ENCODE measurements at regions not wholly inside any gene's neighbourhood (a gene's known extent, or its start where the extent isn't known, plus 50 kb on each side); places are given as distances from the start of the nearest gene placed in this dataset.

- TF ChIP-seq CTCF (IDR thresholded peaks at IDR 0.05) (no peak), POLR2A (IDR thresholded peaks at IDR 0.05) (no peak)
These were observed 1567.4 kb downstream of the EFNB2 start for GRCh38 chr13:104967836-104968630.

Data from vagina (tissue), 2 donors.